ENCODE measurements at regions not wholly inside any gene's neighbourhood (a gene's known extent, or its start where the extent isn't known, plus 50 kb on each side); places are given as distances from the start of the nearest gene placed in this dataset.

DNA sequence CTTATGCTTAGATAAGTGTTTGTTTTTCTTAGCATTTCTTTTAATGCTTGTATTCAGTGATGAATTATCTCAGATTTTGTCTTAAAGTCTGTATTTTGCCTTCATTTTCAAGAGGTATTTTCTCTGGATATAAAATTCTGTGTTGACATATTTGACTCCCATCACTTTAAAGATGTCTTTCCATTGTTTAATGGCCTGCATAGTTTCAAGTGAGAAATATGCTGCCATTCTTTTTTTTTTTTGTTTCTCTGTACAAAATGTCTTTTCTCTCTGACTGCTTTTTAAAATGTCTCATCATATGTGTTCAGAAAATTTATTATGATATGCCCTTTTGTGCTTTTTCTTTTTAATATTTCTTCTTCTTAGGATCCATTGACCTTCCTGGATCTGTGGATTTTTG is 578.0 kb upstream of the NOX3 start:
- no peak overlapping the region for H3K27ac ChIP-seq
- no peaks in the 10 kb centered on the region for H3K4me1 ChIP-seq
- Mint-ChIP-seq H3K27me3 (ENCODE audit: insufficient read depth, low read depth) (no peaks in the 10 kb centered on the region), H3K4me3 (no peak overlapping the region), H3K4me1 (no peaks in the 10 kb centered on the region), H3K27ac (no peak overlapping the region), H3K9me3 (peaks cover 9% of the 10 kb centered on the region), H3K36me3 (peaks cover 2% of the 10 kb centered on the region)
- H3K9me3 ChIP-seq (ENCODE audit: low read depth), result peaks cover 5% of the 10 kb centered on the region
- H3K4me3 ChIP-seq, result no peak overlapping the region
- no peak overlapping the region for H3K4me2 ChIP-seq
- no peaks in the 10 kb centered on the region for H3K79me2 ChIP-seq (ENCODE audit: low read depth)
- TF ChIP-seq EZH2phosphoT487 (IDR thresholded peaks at IDR 0.05) (no peak), EZH2 (IDR thresholded peaks at IDR 0.05) (no peak)
- TF ChIP-seq, protein P1, sequence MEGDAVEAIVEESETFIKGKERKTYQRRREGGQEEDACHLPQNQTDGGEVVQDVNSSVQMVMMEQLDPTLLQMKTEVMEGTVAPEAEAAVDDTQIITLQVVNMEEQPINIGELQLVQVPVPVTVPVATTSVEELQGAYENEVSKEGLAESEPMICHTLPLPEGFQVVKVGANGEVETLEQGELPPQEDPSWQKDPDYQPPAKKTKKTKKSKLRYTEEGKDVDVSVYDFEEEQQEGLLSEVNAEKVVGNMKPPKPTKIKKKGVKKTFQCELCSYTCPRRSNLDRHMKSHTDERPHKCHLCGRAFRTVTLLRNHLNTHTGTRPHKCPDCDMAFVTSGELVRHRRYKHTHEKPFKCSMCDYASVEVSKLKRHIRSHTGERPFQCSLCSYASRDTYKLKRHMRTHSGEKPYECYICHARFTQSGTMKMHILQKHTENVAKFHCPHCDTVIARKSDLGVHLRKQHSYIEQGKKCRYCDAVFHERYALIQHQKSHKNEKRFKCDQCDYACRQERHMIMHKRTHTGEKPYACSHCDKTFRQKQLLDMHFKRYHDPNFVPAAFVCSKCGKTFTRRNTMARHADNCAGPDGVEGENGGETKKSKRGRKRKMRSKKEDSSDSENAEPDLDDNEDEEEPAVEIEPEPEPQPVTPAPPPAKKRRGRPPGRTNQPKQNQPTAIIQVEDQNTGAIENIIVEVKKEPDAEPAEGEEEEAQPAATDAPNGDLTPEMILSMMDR (IDR thresholded peaks at IDR 0.05), result no peak
- H4K20me1 ChIP-seq (ENCODE audit: low read depth), result no peaks in the 10 kb centered on the region
- H3K27me3 ChIP-seq, result no peaks in the 10 kb centered on the region
- no peak overlapping the region for H3K9ac ChIP-seq
- H3K36me3 ChIP-seq, result no peaks in the 10 kb centered on the region
- DNase-seq (ENCODE audit: low spot score), result no peak
- H2AFZ ChIP-seq (replicated peaks), result no peak overlapping the region
- no peaks in the 10 kb centered on the region for H3F3A ChIP-seq (ENCODE audit: low read depth)

DNA sequence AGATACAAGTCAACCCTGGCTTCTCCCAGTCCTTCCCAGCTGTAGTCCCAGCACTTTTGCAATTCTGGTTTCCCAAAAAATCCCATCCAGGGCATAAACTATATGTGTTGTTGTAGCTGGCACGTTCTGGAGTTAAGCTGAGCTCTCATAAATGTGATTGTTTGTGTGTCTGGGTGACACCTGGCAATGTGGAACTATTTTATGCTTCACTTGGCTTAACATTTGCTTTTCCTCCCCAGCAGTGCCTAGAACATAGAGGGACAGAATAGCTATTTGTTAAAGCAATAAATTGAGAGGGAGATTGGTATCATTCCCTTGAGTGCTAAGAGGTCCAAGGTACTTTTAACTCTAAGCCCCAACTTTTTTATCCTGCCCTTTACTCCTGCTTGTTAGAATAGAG is 575.9 kb upstream of the NOX3 start:
- peaks cover 9% of the 10 kb centered on the region for H3K9me3 Mint-ChIP-seq
- TF ChIP-seq EZH2 (IDR thresholded peaks at IDR 0.05), result no peak
- TF ChIP-seq, protein P1 (IDR thresholded peaks at IDR 0.05), result no peak
- TF ChIP-seq EZH2phosphoT487 (IDR thresholded peaks at IDR 0.05), result no peak

DNA sequence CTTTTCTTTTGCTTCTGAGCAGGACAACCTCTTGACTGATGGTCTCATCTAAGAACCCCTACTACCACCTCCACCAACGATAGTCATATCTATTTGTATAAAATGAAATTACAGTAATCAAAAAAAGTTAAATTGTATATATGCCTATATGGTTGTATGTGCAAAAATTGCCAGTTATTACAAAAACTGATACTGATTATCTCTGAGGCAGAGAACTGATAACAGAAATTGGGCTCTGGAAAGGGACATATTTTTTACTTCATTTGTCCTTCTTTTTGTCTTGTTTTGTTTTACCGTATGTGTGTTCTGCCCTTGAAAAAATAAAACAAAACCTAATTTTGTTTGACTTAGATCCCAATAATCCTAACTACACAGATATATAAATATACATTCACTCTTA is 574.4 kb upstream of the NOX3 start:
- TF ChIP-seq EZH2 (IDR thresholded peaks at IDR 0.05) (no peak), EZH2phosphoT487 (IDR thresholded peaks at IDR 0.05) (no peak)
- TF ChIP-seq, protein P1 (IDR thresholded peaks at IDR 0.05), result no peak
- DNase-seq (ENCODE audit: low spot score), result no peak
- Mint-ChIP-seq H3K27me3 (ENCODE audit: insufficient read depth, low read depth) (no peaks in the 10 kb centered on the region), H3K4me3 (no peak overlapping the region), H3K4me1 (no peaks in the 10 kb centered on the region), H3K36me3 (peaks cover 2% of the 10 kb centered on the region), H3K27ac (no peak overlapping the region), H3K9me3 (peaks cover 12% of the 10 kb centered on the region)
- Histone ChIP-seq H3K27ac (no peak overlapping the region), H3K9ac (no peak overlapping the region), H4K20me1 (ENCODE audit: low read depth) (no peaks in the 10 kb centered on the region), H3K4me1 (no peaks in the 10 kb centered on the region), H3K4me3 (no peak overlapping the region), H3F3A (ENCODE audit: low read depth) (no peaks in the 10 kb centered on the region), H2AFZ (replicated peaks) (no peak overlapping the region), H3K4me2 (no peak overlapping the region), H3K27me3 (no peaks in the 10 kb centered on the region), H3K79me2 (ENCODE audit: low read depth) (no peaks in the 10 kb centered on the region), H3K36me3 (no peaks in the 10 kb centered on the region), H3K9me3 (ENCODE audit: low read depth) (peaks cover 5% of the 10 kb centered on the region)

More for the DNA sequence above, 575.9 kb upstream of the NOX3 start:
- H3K36me3 Mint-ChIP-seq, result peaks cover 2% of the 10 kb centered on the region
- no peaks in the 10 kb centered on the region for H4K20me1 ChIP-seq (ENCODE audit: low read depth)
- no peak overlapping the region for H3K4me3 Mint-ChIP-seq
- H3K27ac Mint-ChIP-seq, result no peak overlapping the region
- no peaks in the 10 kb centered on the region for H3K4me1 Mint-ChIP-seq
- no peak for DNase-seq (ENCODE audit: low spot score)
- no peak overlapping the region for H3K4me2 ChIP-seq
- no peak overlapping the region for H3K9ac ChIP-seq
- H3K9me3 ChIP-seq (ENCODE audit: low read depth), result peaks cover 5% of the 10 kb centered on the region
- H3K4me1 ChIP-seq, result no peaks in the 10 kb centered on the region
- H3F3A ChIP-seq (ENCODE audit: low read depth), result no peaks in the 10 kb centered on the region
- H3K36me3 ChIP-seq, result no peaks in the 10 kb centered on the region
- no peak overlapping the region for H3K4me3 ChIP-seq
- H3K79me2 ChIP-seq (ENCODE audit: low read depth), result no peaks in the 10 kb centered on the region
- H2AFZ ChIP-seq (replicated peaks), result no peak overlapping the region
- H3K27ac ChIP-seq, result no peak overlapping the region
- no peaks in the 10 kb centered on the region for H3K27me3 ChIP-seq
- H3K27me3 Mint-ChIP-seq (ENCODE audit: insufficient read depth, low read depth), result no peaks in the 10 kb centered on the region

All from neural progenitor cell (in vitro differentiated cells).